ENCODE measurements at regions not wholly inside any gene's neighbourhood (a gene's known extent, or its start where the extent isn't known, plus 50 kb on each side); places are given as distances from the start of the nearest gene placed in this dataset.

DNA sequence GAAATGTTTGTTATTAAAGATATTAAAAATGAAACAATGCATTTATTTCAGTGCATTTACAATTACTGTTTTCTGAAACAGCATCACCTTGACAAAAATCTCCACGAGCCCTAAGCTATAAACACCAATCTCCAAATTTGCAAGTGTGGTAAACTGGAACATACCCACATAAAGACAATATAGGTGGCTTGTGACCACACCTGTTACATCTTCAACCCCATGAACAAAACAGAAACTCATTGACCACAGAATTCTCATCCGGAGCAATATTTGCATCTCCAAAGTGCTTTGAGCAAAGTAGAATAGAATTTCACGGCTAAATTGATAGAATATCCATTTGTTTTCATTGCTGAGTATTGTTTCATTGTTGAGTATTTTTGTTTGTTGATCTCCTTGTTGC lies 375.2 kb upstream of the FLRT2 start:
- ATAC-seq (replicated peaks in 1 of 4) = no peak
- Histone ChIP-seq H3K27ac (ENCODE audit: low read length) (no peak overlapping the region), H3K4me3 (ENCODE audit: control insufficient read depth in 1 of 2, extremely low read depth in 1 of 2, low read length in 1 of 2) (no peak overlapping the region), H3K4me1 (ENCODE audit: control insufficient read depth in 1 of 2, extremely low read depth in 1 of 2, insufficient read depth in 2 of 2, low read length in 2 of 2) (no peaks in the 10 kb centered on the region), H3K27me3 (replicated peaks in 1 of 2; ENCODE audit: control insufficient read depth in 2 of 2, extremely low read depth in 1 of 2, insufficient read depth in 2 of 2, low read length in 1 of 2) (no peaks in the 10 kb centered on the region), H3K36me3 (ENCODE audit: control insufficient read depth in 2 of 2, extremely low read depth in 1 of 2, insufficient read depth in 1 of 2, low read length in 1 of 2) (no peaks in the 10 kb centered on the region), H3K9me3 (no peaks in the 10 kb centered on the region)
- Mint-ChIP-seq H3K27me3 (no peaks in the 10 kb centered on the region), H3K4me3 (no peak overlapping the region), H3K9me3 (peaks cover 9 to 25% (median 9%) of the 10 kb centered on the region in 3 donors), H3K27ac (no peak overlapping the region), H3K36me3 (no peaks in the 10 kb centered on the region), H3K4me1 (no peaks in the 10 kb centered on the region)
- DNase-seq = no peak
- ChIA-PET CTCF (no interaction called here), POLR2A (no interaction called here)
- 0% methylated on average over 1 of the region's 3 CpGs for WGBS (ENCODE audit: insufficient coverage)

DNA sequence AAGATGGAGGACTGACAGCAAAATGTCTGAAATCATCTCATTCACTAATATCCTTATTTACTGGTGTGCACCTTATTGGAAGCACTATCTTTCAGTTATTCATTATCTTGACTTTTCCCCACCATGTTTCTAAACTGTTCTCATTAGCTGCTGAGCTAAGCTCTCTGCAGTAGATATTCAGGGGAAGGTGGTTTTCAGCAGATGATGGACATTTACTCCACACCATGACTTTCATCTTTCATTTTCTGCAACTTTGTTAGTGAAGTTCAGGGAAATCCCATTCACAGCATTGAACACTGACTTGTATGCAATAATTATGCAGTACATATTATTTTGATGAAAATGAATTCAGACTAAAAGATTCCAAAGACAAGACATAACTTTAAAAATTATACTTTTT lies 373.6 kb upstream of the FLRT2 start:
- DNase-seq = no peak
- ChIA-PET CTCF (no interaction called here), POLR2A (no interaction called here)
- H3K4me1 Mint-ChIP-seq = no peaks in the 10 kb centered on the region
- no peaks in the 10 kb centered on the region for H3K27me3 Mint-ChIP-seq
- Histone ChIP-seq H3K4me1 (ENCODE audit: control insufficient read depth in 1 of 2, extremely low read depth in 1 of 2, insufficient read depth in 2 of 2, low read length in 2 of 2) (no peaks in the 10 kb centered on the region), H3K36me3 (ENCODE audit: control insufficient read depth in 2 of 2, extremely low read depth in 1 of 2, insufficient read depth in 1 of 2, low read length in 1 of 2) (no peaks in the 10 kb centered on the region), H3K9me3 (no peaks in the 10 kb centered on the region), H3K27ac (ENCODE audit: low read length) (no peak overlapping the region), H3K27me3 (replicated peaks in 1 of 2; ENCODE audit: control insufficient read depth in 2 of 2, extremely low read depth in 1 of 2, insufficient read depth in 2 of 2, low read length in 1 of 2) (no peaks in the 10 kb centered on the region), H3K4me3 (ENCODE audit: control insufficient read depth in 1 of 2, extremely low read depth in 1 of 2, low read length in 1 of 2) (no peak overlapping the region)
- no peak for ATAC-seq (replicated peaks in 1 of 4)
- H3K4me3 Mint-ChIP-seq = no peak overlapping the region
- peaks cover 9 to 20% (median 9%) of the 10 kb centered on the region in 3 donors for H3K9me3 Mint-ChIP-seq
- no peaks in the 10 kb centered on the region for H3K36me3 Mint-ChIP-seq
- H3K27ac Mint-ChIP-seq = no peak overlapping the region

DNA sequence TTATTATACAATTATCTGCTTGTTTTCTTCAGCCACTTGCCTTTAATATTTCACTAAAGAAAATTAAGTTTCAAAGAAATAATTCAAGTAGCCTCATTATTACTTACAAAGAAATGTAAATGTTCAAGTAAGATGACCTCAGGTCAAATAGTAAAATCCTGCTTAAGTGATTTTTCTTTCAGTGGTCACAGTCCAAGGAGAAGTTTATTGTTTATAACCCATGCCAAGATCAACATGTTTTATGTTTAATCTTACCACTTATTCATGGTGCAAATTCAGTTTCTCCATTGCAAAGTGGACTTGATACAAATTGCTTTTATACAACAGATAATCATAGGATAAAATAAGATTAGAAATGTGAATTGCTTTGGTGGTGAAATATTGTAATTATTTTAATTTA lies 370.2 kb upstream of the FLRT2 start:
- Histone ChIP-seq H3K27ac (ENCODE audit: low read length) (no peak overlapping the region), H3K36me3 (ENCODE audit: control insufficient read depth in 2 of 2, extremely low read depth in 1 of 2, insufficient read depth in 1 of 2, low read length in 1 of 2) (no peaks in the 10 kb centered on the region), H3K4me3 (ENCODE audit: control insufficient read depth in 1 of 2, extremely low read depth in 1 of 2, low read length in 1 of 2) (no peak overlapping the region), H3K27me3 (replicated peaks in 1 of 2; ENCODE audit: control insufficient read depth in 2 of 2, extremely low read depth in 1 of 2, insufficient read depth in 2 of 2, low read length in 1 of 2) (no peaks in the 10 kb centered on the region), H3K9me3 (no peaks in the 10 kb centered on the region), H3K4me1 (ENCODE audit: control insufficient read depth in 1 of 2, extremely low read depth in 1 of 2, insufficient read depth in 2 of 2, low read length in 2 of 2) (no peaks in the 10 kb centered on the region)
- peaks cover 7 to 39% (median 21%) of the 10 kb centered on the region in 3 donors for H3K9me3 Mint-ChIP-seq
- no peak overlapping the region for H3K4me3 Mint-ChIP-seq
- H3K4me1 Mint-ChIP-seq = no peaks in the 10 kb centered on the region
- H3K27ac Mint-ChIP-seq = no peak overlapping the region
- ATAC-seq (replicated peaks in 1 of 4) = no peak
- POLR2A ChIA-PET = no interaction called here
- H3K27me3 Mint-ChIP-seq = no peaks in the 10 kb centered on the region
- CTCF ChIA-PET = no interaction called here
- no peaks in the 10 kb centered on the region for H3K36me3 Mint-ChIP-seq
- DNase-seq = no peak

DNA sequence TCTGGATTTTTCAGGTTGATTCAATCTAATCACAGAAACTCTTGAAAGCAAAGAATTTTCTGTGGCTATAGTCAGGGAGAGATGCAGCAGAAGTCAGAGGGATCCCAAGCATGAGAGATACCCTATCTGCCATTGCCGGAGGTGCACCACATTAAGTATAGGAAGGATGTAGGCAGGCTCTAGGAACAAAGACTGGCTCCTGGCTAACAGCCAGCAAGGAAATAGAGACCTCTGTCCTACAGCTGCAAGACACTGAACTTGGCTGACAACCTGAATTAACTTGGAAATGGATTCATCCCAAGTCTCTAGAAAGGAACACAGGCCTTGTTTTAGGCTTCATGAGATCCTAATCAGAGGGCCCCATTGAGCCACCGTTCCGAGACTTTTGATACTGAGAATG lies 364.9 kb upstream of the FLRT2 start:
- POLR2A ChIA-PET = no interaction called here
- Histone ChIP-seq H3K36me3 (ENCODE audit: control insufficient read depth in 2 of 2, extremely low read depth in 1 of 2, insufficient read depth in 1 of 2, low read length in 1 of 2) (no peaks in the 10 kb centered on the region), H3K4me3 (ENCODE audit: control insufficient read depth in 1 of 2, extremely low read depth in 1 of 2, low read length in 1 of 2) (no peak overlapping the region), H3K27me3 (replicated peaks in 1 of 2; ENCODE audit: control insufficient read depth in 2 of 2, extremely low read depth in 1 of 2, insufficient read depth in 2 of 2, low read length in 1 of 2) (no peaks in the 10 kb centered on the region), H3K9me3 (no peaks in the 10 kb centered on the region), H3K27ac (ENCODE audit: low read length) (no peak overlapping the region), H3K4me1 (ENCODE audit: control insufficient read depth in 1 of 2, extremely low read depth in 1 of 2, insufficient read depth in 2 of 2, low read length in 2 of 2) (no peaks in the 10 kb centered on the region)
- 100% methylated on average over 1 of the region's 3 CpGs for WGBS (ENCODE audit: insufficient coverage)
- no peaks in the 10 kb centered on the region for H3K4me1 Mint-ChIP-seq
- no peak for ATAC-seq (replicated peaks in 1 of 4)
- CTCF ChIA-PET = no interaction called here
- no peak for DNase-seq
- H3K9me3 Mint-ChIP-seq = peaks cover 3 to 37% (median 19%) of the 10 kb centered on the region in 3 donors
- no peak overlapping the region for H3K4me3 Mint-ChIP-seq
- no peaks in the 10 kb centered on the region for H3K27me3 Mint-ChIP-seq
- no peak overlapping the region for H3K27ac Mint-ChIP-seq
- H3K36me3 Mint-ChIP-seq = no peaks in the 10 kb centered on the region

DNA sequence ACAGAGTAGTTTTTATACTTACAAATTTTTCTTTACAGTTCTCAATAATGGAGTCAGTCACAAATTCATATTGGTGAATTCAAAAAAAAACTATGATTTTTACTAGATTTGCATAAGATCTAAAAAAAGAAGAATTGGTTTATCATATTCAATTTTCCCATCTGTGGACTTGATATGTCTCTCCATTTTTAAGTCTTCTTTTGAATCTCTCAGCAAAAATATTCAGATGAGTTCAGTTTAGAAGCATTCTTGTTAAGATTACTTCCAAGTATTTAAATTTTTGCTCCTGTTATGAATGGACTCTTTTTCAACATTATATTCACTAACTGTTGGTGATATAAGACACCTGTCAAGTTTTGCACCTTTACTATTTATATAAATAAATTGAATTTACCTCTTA lies 360.6 kb upstream of the FLRT2 start:
- Mint-ChIP-seq H3K27ac (no peak overlapping the region), H3K4me1 (no peaks in the 10 kb centered on the region), H3K36me3 (no peaks in the 10 kb centered on the region), H3K9me3 (peaks cover 3 to 10% (median 9%) of the 10 kb centered on the region in 3 donors), H3K4me3 (no peak overlapping the region), H3K27me3 (no peaks in the 10 kb centered on the region)
- DNase-seq = no peak
- Histone ChIP-seq H3K9me3 (no peaks in the 10 kb centered on the region), H3K27me3 (replicated peaks in 1 of 2; ENCODE audit: control insufficient read depth in 2 of 2, extremely low read depth in 1 of 2, insufficient read depth in 2 of 2, low read length in 1 of 2) (no peaks in the 10 kb centered on the region), H3K4me3 (ENCODE audit: control insufficient read depth in 1 of 2, extremely low read depth in 1 of 2, low read length in 1 of 2) (no peak overlapping the region), H3K27ac (ENCODE audit: low read length) (no peak overlapping the region), H3K4me1 (ENCODE audit: control insufficient read depth in 1 of 2, extremely low read depth in 1 of 2, insufficient read depth in 2 of 2, low read length in 2 of 2) (no peaks in the 10 kb centered on the region), H3K36me3 (ENCODE audit: control insufficient read depth in 2 of 2, extremely low read depth in 1 of 2, insufficient read depth in 1 of 2, low read length in 1 of 2) (no peaks in the 10 kb centered on the region)
- ATAC-seq (replicated peaks in 1 of 4) = no peak
- CTCF ChIA-PET = no interaction called here
- POLR2A ChIA-PET = no interaction called here

DNA sequence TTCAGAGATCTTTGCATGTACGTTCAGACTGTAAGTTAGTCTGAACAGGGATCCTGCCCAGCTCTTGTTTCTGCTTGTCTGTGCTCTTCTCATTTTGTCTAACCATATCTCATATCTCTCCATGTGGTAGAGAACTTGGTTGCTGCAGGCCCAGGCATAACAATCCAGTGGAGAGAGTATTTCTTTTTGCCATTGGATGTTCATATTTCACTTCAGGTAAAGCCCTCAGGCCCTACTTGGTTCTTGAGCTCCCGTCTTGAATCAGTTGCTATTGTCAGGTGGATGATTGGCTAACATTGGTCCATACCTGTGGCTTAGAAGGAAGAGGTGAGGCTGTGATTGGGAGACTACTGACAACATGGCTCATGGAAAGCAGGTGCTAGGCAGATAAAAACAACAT lies 357.7 kb upstream of the FLRT2 start:
- ChIA-PET CTCF (interaction anchor here in 1 of 2 donors (0.5 to 0.7 kb wide), 2 partner anchors 63 to 1897 kb away, joined by 3 read pairs; no protein-coding TSS in a partner anchor), POLR2A (interaction anchor here (0.5 kb wide), 2 partner anchors 17 to 71 kb away, joined by 3 to 4 read pairs; no protein-coding TSS in a partner anchor)
- H3K27ac Mint-ChIP-seq = no peak overlapping the region
- H3K27ac ChIP-seq (ENCODE audit: low read length) = no peak overlapping the region
- H3K36me3 Mint-ChIP-seq = no peaks in the 10 kb centered on the region
- no peak overlapping the region for H3K4me3 ChIP-seq (ENCODE audit: control insufficient read depth in 1 of 2, extremely low read depth in 1 of 2, low read length in 1 of 2)
- peaks cover 7 to 15% (median 9%) of the 10 kb centered on the region in 3 donors for H3K9me3 Mint-ChIP-seq
- no peaks in the 10 kb centered on the region for H3K9me3 ChIP-seq
- H3K4me3 Mint-ChIP-seq = no peak overlapping the region
- H3K4me1 ChIP-seq (ENCODE audit: control insufficient read depth in 1 of 2, extremely low read depth in 1 of 2, insufficient read depth in 2 of 2, low read length in 2 of 2) = no peaks in the 10 kb centered on the region
- no peaks in the 10 kb centered on the region for H3K27me3 Mint-ChIP-seq
- no peaks in the 10 kb centered on the region for H3K36me3 ChIP-seq (ENCODE audit: control insufficient read depth in 2 of 2, extremely low read depth in 1 of 2, insufficient read depth in 1 of 2, low read length in 1 of 2)
- no peak for DNase-seq
- no peaks in the 10 kb centered on the region for H3K27me3 ChIP-seq (replicated peaks in 1 of 2; ENCODE audit: control insufficient read depth in 2 of 2, extremely low read depth in 1 of 2, insufficient read depth in 2 of 2, low read length in 1 of 2)
- WGBS (ENCODE audit: insufficient coverage) = 80% methylated on average over 2 of the region's 2 CpGs
- H3K4me1 Mint-ChIP-seq = no peaks in the 10 kb centered on the region
- ATAC-seq (replicated peaks in 1 of 4) = no peak

DNA sequence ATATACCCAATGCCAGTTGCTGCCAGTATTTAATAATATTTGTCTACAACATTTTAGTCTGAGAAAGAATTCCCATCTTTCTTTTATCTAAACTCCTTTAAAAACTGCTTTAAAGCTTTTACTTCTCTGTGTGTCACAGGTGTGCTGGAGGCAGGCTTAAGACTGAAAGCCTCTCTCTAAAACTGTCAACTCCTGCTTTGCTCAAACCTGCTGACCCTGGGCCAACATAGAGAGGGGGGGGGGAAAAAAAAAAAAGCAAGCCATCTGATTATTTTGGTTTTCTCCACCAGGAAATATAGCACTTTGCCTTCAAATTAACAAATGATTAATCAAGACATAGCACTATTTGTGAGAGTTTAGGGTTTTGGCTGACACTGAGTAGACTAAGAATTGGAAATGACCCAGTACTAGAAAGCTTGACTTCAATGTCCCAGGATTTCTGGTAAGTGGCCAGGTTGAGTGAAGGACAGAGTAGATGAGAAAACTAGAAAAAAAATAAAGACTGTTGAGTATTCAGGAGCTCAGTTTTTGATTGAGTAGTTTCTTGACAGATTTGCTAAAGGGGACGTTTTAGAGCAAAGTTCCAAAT lies 357.0 kb upstream of the FLRT2 start:
- Mint-ChIP-seq H3K9me3 (peaks cover 4 to 14% (median 13%) of the 10 kb centered on the region in 3 donors), H3K36me3 (no peaks in the 10 kb centered on the region), H3K27me3 (no peaks in the 10 kb centered on the region), H3K4me3 (no peak overlapping the region), H3K27ac (no peak overlapping the region), H3K4me1 (no peaks in the 10 kb centered on the region)
- no peak for DNase-seq
- WGBS (ENCODE audit: insufficient coverage) = no CpG with 5 or more reads among the region's 1 CpG
- H3K27me3 ChIP-seq (replicated peaks in 1 of 2; ENCODE audit: control insufficient read depth in 2 of 2, extremely low read depth in 1 of 2, insufficient read depth in 2 of 2, low read length in 1 of 2) = no peaks in the 10 kb centered on the region
- no peak overlapping the region for H3K27ac ChIP-seq (ENCODE audit: low read length)
- CTCF ChIA-PET = no interaction called here
- POLR2A ChIA-PET = interaction anchor here in 1 of 2 donors (0.5 kb wide), 1 partner anchor 16 kb away, joined by 4 read pairs; no protein-coding TSS in a partner anchor
- no peaks in the 10 kb centered on the region for H3K36me3 ChIP-seq (ENCODE audit: control insufficient read depth in 2 of 2, extremely low read depth in 1 of 2, insufficient read depth in 1 of 2, low read length in 1 of 2)
- H3K4me1 ChIP-seq (ENCODE audit: control insufficient read depth in 1 of 2, extremely low read depth in 1 of 2, insufficient read depth in 2 of 2, low read length in 2 of 2) = no peaks in the 10 kb centered on the region
- no peak overlapping the region for H3K4me3 ChIP-seq (ENCODE audit: control insufficient read depth in 1 of 2, extremely low read depth in 1 of 2, low read length in 1 of 2)
- no peaks in the 10 kb centered on the region for H3K9me3 ChIP-seq
- no peak for ATAC-seq (replicated peaks in 1 of 4)
